Lower leg skin (tissue), 4 donors: ENCODE measurements at regions not wholly inside any gene's neighbourhood (a gene's known extent, or its start where the extent isn't known, plus 50 kb on each side); places are given as distances from the start of the nearest gene placed in this dataset.
A peak's percentile ranks its signal among the peaks of the same experiment; 100 is the strongest.
"Not testable (repeated sequence)": the region's sequence is repeated elsewhere in the genome, so short reads cannot be mapped to it uniquely, and the experiment has no call there.

ENCODE experiments used
- DNase-seq, 2 donors: peaks; one replicate each; pipeline ENCODE4 v3.0.0-alpha.2; 2019; ENCODE audit warnings: low spot score in 2 of 2
- H3K4me3 ChIP-seq: fragments of 200-600 bp; sonication (generic); 2 replicates; pipeline ENCODE4 v1.5.1; 2017; ENCODE audit warnings: mild to moderate bottlenecking, low read depth; ENCODE audit not compliant: poor library complexity, severe bottlenecking
- POLR2A ChIP-seq, 2 donors: fragments of 450-650 bp; IDR thresholded peaks; one replicate each; pipeline ENCODE4 v1.6.1; 2016 to 2017; ENCODE audit warnings: antibody characterized with exemption in 2 of 2, mild to moderate bottlenecking in 1 of 2, moderate library complexity in 1 of 2
- WGBS, 2 donors: methylation state at CpG; one replicate each; pipeline ENCODE4 v1.1.5; 2018; 5-methylcytosine and 5-hydroxymethylcytosine counted together
- intact Hi-C: fragments of 100-400 bp; cut with DNase I; formaldehyde crosslinking; loops from one replicate; pipeline ENCODE4 v1.15.0; 2023; ENCODE audit warnings: low total_unique reads
- TF ChIP-seq, protein P1 (sequence below), 3 donors: fragments of 450-650 bp; IDR thresholded peaks; one replicate each; pipeline ENCODE4 v1.5.1; 2016; ENCODE audit warnings: antibody characterized with exemption in 3 of 3, mild to moderate bottlenecking in 3 of 3, moderate library complexity in 2 of 3

DNA sequence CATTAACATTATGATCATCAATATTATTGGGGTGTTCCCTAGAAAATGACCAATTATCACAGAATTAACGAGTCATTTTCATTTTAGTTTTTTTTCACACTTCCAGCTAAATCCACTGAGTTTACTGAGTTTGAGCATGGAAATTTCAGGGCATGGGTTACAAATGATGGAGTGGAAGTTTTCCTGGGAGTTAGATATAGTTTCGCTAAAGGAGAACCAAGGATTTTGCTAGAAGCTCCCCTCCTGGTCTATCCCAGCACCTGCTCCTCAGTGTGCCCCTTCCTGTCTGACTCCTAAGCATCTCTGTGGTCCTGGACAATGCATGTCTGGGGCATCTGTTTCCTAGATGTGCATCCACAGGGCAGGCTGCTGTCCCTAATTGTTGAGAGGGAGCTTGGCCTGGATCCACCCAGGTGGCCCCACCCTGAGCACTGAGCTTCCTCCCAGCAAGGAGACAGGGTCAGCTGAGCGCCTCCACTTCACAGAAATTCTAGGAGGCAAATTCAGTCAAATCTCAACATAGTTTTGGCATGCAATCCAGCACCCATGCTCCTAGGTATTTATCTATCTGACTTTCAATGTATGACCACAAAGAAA, 102.3 kb upstream of the GOLGA6L6 start:
- intact Hi-C loops, result no loop called here
- TF ChIP-seq, protein P1, sequence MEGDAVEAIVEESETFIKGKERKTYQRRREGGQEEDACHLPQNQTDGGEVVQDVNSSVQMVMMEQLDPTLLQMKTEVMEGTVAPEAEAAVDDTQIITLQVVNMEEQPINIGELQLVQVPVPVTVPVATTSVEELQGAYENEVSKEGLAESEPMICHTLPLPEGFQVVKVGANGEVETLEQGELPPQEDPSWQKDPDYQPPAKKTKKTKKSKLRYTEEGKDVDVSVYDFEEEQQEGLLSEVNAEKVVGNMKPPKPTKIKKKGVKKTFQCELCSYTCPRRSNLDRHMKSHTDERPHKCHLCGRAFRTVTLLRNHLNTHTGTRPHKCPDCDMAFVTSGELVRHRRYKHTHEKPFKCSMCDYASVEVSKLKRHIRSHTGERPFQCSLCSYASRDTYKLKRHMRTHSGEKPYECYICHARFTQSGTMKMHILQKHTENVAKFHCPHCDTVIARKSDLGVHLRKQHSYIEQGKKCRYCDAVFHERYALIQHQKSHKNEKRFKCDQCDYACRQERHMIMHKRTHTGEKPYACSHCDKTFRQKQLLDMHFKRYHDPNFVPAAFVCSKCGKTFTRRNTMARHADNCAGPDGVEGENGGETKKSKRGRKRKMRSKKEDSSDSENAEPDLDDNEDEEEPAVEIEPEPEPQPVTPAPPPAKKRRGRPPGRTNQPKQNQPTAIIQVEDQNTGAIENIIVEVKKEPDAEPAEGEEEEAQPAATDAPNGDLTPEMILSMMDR (IDR thresholded peaks at IDR 0.05), result no peak
- no peak for TF ChIP-seq POLR2A (IDR thresholded peaks at IDR 0.05)
- H3K4me3 ChIP-seq, result no peak overlapping the region
- 56 to 75% methylated on average over 3 of the region's 3 CpGs for WGBS, 2 donors
- DNase-seq, result peak in 1 of 2 donors; percentile 82

DNA sequence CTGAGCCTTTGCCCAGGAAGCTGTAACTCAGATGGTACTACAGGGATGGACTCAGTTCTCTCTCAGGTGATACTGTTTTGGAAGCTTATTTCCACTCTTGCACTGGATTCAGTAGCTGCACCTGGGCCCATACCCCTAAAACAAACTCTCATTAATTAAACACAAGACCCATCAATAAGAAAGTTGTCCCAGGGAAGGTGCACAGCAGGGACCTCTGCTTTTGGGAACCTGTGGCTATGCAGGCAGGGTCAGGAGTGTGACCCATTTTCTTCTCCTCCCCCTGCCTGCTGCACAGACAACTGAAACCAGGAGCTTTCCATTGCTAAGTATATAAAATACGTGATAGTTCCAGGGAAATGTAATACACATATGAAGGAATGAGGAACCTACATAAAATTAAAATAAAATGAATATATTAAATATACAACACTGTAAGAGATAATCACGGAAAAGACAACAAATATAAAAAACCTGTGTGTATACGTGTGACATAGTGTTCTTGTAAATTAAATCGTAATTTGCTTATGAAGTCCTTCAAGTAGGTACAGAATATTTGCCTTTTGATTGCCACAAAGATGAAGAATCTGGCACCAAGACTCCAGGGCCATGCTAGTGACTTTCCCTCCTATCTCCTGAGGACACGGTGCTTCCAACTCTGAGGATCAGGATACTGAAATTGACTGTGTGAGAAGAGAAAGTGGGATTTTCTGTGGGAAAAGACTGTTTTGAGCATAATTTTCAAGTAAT, 101.6 kb upstream of the GOLGA6L6 start:
- 62 to 71% methylated on average over 5 of the region's 5 CpGs for WGBS, 2 donors
- H3K4me3 ChIP-seq, result no peak overlapping the region
- TF ChIP-seq, protein P1 (IDR thresholded peaks at IDR 0.05), result no peak
- no peak for TF ChIP-seq POLR2A (IDR thresholded peaks at IDR 0.05)
- DNase-seq, result peak in 1 of 2 donors; percentile 66
- intact Hi-C loops, result no loop called here

DNA sequence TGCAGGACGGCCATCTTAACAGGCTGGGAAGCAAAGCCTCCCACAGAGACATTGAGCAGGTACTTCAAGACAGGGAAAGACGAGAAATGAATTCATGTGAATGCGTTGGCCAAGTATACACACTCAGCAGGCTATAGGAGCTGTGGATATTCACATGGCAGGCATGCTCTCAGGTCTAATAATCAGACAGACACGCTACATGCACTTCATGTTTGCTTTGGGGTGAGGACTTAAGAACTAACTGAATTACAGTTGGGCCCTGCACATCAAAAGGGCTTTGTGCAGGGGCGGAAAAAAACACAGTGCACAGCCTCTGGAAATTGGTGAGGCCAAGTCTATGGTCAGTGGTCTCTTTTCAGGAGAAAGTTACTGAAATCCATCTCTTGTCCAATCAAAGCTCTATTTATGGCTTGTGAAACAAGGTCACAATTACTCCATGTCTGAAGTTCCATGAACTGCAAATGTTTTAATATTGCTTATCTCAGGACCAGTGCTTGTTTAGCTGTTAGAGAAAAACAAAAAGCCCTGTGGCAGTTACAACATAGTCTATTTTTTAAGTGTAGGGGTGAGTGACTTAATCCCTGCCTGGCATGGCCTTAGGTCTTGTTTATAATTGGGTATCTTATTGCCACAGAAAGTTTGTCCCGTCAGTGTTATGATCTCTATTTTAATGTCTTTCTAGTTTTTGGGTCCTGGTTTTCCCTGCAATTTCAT, 100.6 kb upstream of the GOLGA6L6 start:
- DNase-seq, result peak in 1 of 2 donors; percentile 68
- TF ChIP-seq POLR2A (IDR thresholded peaks at IDR 0.05), result no peak
- TF ChIP-seq, protein P1 (IDR thresholded peaks at IDR 0.05), result no peak
- 59 to 70% methylated on average over 6 of the region's 6 CpGs for WGBS, 2 donors
- intact Hi-C loops, result no loop called here
- H3K4me3 ChIP-seq, result no peak overlapping the region

DNA sequence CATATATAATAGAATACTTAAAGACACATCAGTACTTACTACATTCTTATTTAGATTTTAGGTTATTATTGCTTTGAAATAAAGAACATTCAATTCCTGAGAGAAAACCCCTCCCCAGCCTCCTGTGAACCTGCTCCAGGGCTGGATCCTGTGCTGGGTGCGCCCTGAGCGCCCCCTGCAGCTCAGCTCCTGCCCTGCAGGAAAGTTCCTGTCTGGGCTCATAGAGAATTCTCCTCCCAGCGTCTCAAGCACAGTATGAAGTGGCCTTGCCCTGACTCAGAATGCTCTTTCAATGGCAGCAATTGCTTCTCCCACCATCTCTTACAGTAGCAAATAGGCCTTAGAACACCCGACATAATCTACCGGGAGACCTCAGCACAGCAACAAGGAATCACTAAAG, 98.8 kb upstream of the GOLGA6L6 start:
- H3K4me3 ChIP-seq, DNase-seq, intact Hi-C loops: not testable (repeated sequence)
- WGBS, 2 donors, result 0 to 8% methylated on average over 2 of the region's 5 CpGs

DNA sequence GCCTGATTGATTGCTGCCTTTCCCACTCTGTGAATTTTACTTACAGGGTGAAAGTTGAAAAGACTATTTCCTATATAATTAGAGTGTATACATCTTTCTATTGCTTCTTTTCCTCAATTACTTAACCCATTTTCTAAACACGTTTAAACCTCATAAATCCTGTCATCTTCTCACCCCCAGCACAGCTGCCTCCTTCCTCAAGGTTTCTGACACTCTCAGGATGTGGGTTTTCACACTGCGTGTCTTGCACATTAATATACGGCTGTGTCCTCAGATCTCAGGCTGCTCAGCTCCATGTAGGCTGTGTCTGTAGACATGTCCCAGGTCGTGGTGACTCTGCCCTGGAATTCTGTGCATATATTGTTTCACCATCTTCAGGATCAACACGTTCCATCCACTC, 97.6 kb upstream of the GOLGA6L6 start:
- intact Hi-C loops, H3K4me3 ChIP-seq, DNase-seq: not testable (repeated sequence)
- WGBS, 2 donors, result no CpG with 5 or more reads among the region's 5 CpGs

DNA sequence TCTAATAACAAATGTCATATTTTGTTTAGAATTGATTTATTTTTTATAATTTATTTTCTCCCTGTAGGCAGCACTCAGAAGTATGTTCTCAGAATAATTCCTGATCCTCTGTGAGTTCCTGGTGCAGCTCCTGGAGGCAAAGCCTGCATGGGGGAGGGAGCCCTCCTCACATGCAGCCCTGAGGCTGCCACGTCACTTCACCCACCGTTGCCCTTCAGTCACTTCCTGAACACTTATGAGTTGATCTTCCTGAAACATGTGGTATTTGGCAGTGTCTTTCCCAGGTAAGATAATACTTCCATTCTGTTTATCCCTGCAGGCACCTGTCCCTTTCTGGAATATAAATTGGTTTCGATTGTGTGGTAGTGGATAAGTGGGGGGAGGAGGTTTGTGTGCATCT, 95.9 kb upstream of the GOLGA6L6 start:
- H3K4me3 ChIP-seq, intact Hi-C loops, DNase-seq: not testable (repeated sequence)
- WGBS, 2 donors, result 31 to 46% methylated on average over 2 of the region's 3 CpGs

DNA sequence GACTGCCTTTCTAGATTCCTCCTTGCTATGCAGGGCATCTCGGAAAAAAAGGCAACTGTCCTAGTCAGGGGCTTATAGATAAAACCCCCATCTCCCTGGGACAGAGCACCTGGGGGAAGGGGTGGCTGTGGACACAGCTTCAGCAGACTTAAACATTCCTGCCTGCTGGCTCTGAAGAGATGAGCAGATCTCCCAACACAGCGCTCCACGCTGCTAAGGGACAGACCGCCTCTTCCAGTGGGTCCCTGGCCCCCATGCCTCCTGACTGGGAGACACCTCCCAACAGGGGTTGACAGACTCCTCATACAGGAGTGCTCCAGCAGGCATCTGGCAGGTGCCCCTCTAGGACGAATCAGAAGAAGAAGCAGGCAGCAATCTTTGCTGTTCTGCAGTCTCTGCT, 87.9 kb upstream of the GOLGA6L6 start:
- DNase-seq, result peak in 1 of 2 donors; percentile 68
- H3K4me3 ChIP-seq, intact Hi-C loops: not testable (repeated sequence)
- WGBS, 2 donors, result 73 to 80% methylated on average over 1 to 3 of the region's 5 CpGs

DNA sequence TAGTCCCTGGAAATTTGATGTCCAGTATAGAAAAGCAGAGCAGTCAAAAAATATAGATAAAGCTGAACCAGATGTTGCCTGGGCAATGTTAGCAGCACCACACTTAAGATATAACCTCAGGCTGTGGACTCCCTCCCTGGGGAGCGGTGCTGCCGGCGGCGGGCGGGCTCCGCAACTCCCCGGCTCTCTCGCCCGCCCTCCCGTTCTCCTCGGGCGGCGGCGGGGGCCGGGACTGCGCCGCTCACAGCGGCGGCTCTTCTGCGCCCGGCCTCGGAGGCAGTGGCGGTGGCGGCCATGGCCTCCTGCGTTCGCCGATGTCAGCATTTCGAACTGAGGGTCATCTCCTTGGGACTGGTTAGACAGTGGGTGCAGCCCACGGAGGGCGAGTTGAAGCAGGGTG, 86.9 kb upstream of the GOLGA6L6 start:
- H3K4me3 ChIP-seq, DNase-seq, intact Hi-C loops: not testable (repeated sequence)
- WGBS, 2 donors, result no CpG with 5 or more reads among the region's 30 CpGs

DNA sequence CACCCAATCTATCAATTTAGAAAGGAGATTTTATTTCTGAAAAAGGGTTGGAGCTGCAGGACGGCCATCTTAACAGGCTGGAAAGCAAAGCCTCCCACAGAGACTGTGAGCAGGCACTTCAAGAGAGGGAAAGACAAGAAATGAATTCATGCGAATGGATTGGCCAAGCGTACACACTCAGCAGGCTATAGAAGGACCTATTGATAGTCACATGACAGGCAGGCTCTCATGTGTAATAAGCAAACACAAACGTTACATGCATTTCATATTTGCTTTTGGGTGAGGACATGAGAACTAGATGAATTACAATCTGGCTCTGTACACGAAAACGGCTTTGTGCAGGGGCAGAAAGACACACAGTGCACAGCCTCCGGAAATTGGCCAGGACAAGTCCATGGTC, 83.9 kb upstream of the GOLGA6L6 start:
- intact Hi-C loops, result not testable (repeated sequence)
- WGBS, 2 donors, result no CpG with 5 or more reads among the region's 7 CpGs

DNA sequence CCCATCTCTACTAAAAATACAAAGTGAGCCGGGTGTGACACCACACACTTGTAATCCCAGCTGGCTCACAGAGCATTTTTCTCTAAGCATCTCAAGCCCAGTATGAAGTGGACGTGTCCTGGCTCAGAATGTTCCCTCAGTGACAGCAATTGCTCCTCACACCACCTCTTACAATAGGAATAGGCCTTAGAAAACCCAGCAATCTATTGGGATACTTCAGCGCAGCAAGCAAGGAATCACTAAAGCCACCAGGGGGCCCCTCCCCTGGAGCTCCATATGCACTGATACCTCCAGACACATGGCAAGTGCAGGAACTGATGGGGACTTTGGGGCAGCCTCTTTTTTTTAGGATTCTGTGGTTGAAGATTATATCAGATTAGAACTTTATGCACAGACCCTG, 82.5 kb upstream of the GOLGA6L6 start:
- peak in 1 of 2 donors; percentile 72 for DNase-seq
- intact Hi-C loops, H3K4me3 ChIP-seq: not testable (repeated sequence)
- 47 to 67% methylated on average over 2 to 3 of the region's 3 CpGs for WGBS, 2 donors

More for the DNA sequence above, 83.9 kb upstream of the GOLGA6L6 start:
- not testable (repeated sequence) for DNase-seq, H3K4me3 ChIP-seq

DNA sequence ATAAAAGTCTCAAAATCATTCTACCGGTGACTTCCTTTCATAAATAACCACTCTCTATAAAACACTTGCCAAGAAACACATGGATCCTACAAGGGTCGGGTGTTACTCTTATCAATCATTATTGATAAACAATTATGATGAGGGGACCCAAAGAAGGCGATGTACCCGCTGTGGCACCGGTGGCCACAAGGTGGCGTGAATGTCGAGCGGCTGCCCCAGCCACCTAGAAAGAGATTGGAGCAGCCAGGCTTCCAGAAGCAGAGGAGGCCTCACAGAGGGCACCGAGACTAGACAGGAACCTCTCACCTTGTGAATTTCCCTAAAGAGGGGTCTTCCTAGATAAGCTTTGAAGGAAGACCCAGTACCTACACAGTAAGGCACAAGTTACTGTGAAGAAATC, 80.5 kb upstream of the GOLGA6L6 start:
- no CpG with 5 or more reads among the region's 9 CpGs for WGBS, 2 donors
- DNase-seq, intact Hi-C loops, H3K4me3 ChIP-seq: not testable (repeated sequence)
